ENCODE measurements at regions not wholly inside any gene's neighbourhood (a gene's known extent, or its start where the extent isn't known, plus 50 kb on each side); places are given as distances from the start of the nearest gene placed in this dataset.

GRCh38 chr6:8651998-8652397 lies 216.7 kb upstream of the SLC35B3 start:
- TF ChIP-seq CTCF (IDR thresholded peaks at IDR 0.05 in 4 of 5, conservative IDR thresholded peaks at IDR 0.05 in 1 of 5), result no peak
- TF ChIP-seq POLR2A (IDR thresholded peaks at IDR 0.05), result no peak

Measured in gastrocnemius medialis (tissue), 4 donors.